ENCODE measurements at regions not wholly inside any gene's neighbourhood (a gene's known extent, or its start where the extent isn't known, plus 50 kb on each side); places are given as distances from the start of the nearest gene placed in this dataset.
"Not testable (repeated sequence)": the region's sequence is repeated elsewhere in the genome, so short reads cannot be mapped to it uniquely, and the experiment has no call there.

DNA sequence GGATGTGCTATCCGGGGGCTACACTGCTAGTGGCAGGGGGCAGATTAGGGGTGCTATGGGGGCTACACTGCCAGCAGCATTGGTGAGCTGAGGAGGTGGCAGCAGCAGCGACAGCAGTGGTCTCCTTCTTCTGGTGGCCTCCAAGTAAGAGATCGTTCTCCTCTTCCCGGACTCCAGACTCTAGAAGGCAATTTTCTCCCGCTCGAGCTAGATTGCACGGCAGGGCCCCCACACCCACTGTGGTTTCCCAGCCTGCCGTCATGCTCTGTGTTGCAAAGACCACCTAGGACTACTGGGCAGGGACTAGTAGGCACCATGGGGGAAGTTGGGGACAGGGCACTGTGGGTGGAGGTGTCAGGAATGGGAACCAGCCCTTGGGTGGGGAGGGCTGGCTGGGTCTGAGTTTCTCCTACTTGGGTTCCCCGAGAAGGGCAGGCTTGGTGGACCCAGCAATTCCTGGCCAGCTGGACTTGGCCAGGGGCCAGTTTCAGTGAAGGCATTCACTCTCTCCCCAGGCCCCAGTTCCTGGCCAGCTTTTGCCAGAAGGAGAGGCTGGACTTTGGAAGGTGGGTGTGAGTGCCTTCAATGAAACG is 203.4 kb upstream of the WSB1 start:
- not testable (repeated sequence) for DNase-seq (ENCODE audit: low read depth in 2 of 2, low spot score in 1 of 2)

DNA sequence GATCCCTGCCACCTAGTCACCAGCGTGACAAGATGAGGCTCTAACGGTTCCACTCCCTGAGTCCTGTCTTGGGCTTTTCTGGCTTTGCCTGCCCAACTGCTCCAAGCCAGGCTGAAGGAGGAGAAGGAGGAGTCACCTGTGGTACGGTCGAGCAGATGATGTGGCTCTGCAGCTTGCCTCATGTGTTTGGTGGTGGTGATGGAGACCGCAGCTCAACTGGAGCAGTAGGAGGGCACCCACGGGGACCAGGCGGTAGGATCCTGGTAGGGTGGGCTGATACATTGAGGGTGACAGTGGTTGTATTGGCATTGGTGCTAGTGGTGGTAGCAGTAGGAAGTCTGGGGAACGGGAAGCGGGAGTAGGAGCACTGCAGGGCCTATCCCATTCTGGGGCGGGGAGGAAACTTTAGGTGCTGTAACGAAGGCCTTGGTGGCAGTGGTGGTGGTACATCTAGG is 202.8 kb upstream of the WSB1 start:
- DNase-seq (ENCODE audit: low read depth in 2 of 2, low spot score in 1 of 2): no peak

DNA sequence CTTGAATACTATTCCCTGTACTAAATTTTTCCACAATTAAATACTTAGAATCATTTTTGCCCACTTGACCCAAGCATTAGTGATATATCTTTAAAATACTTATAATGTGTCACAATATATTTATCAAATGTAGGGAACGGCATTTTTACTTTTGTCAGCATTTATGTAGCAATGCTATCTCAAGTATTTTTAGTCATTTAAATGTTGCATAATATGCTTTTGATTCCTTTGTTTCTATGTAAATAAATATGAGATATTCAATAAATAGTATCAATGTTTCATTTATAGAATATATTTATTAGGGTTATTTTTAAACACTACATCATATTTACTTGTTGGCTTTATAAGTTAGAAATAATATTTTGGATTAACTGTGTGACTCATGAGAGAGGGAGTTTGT is 199.7 kb upstream of the WSB1 start:
- DNase-seq (ENCODE audit: low read depth in 2 of 2, low spot score in 1 of 2): not testable (repeated sequence)

DNA sequence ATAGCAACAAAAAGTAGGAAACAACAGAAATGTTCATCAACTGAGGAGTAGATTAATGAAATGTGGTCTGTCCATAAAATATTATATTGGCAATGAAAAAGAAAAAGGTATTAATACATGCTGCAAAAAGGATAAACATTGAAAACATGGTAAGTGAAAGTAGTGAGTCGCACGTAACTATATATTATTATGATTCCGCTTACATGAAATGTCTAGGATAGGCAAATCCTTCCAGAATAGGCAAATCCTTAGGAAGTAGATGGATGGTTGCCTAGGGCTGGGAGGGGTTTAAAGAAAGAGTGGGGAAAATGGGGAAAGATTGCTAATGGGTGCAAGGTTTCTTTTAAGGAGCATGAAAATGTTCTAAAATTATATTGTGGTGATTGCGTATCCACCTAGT is 198.1 kb upstream of the WSB1 start:
- DNase-seq (ENCODE audit: low read depth in 2 of 2, low spot score in 1 of 2): not testable (repeated sequence)

DNA sequence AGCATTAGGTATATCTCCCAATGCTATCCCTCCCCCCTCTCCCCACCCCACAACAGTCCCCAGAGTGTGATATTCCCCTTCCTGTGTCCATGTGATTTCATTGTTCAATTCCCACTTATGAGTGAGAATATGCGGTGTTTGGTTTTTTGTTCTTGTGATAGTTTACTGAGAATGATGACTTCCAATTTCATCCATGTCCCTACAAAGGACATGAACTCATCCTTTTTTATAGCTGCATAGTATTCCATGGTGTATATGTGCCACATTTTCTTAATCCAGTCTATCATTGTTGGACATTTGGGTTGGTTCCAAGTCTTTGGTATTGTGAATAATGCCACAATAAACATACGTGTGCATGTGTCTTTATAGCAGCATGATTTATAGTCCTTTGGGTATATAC is 194.6 kb upstream of the WSB1 start:
- DNase-seq (ENCODE audit: low read depth in 2 of 2, low spot score in 1 of 2): not testable (repeated sequence)

DNA sequence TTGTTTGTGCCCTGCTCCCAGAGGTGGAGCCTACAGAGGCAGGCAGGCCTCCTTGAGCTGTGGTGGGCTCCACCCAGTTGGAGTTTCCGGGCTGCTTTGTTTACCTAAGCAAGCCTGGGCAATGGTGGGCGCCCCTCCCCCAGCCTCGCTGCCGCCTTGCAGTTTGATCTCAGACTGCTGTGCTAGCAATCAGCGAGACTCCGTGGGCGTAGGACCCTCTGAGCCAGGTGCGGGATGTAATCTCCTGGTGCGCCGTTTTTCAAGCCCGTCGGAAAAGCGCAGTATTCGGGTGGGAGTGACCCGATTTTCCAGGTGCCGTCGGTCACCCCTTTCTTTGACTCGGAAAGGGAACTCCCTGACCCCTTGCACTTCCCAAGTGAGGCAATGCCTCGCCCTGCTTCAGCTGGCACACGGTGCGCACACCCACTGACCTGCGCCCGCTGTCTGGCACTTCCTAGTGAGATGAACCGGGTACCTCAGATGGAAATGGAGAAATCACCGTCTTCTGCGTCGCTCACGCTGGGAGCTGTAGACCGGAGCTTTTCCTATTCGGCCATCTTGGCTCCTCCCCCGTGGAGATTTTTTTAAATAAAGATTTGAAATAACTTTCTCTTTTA is 189.2 kb upstream of the WSB1 start:
- DNase-seq (ENCODE audit: low read depth in 2 of 2, low spot score in 1 of 2): not testable (repeated sequence)

DNA sequence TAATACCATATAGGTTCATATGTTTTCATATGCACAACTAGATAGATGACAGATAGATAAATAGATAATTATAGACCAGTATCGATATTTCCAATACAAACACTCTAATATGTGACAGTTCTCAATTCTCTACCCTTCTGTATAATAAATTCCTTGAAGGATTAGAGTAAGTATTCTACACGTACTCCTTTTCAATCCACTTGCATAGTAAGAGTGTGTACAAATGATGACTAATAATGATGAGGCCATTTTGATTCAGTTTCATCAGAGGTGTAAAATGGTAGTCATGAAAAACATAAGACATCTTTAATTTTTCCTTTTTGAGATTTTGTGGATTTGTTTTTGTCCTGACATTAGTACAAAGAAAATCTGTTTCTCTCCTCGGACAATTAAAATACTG is 188.3 kb upstream of the WSB1 start:
- DNase-seq (ENCODE audit: low read depth in 2 of 2, low spot score in 1 of 2): no peak

DNA sequence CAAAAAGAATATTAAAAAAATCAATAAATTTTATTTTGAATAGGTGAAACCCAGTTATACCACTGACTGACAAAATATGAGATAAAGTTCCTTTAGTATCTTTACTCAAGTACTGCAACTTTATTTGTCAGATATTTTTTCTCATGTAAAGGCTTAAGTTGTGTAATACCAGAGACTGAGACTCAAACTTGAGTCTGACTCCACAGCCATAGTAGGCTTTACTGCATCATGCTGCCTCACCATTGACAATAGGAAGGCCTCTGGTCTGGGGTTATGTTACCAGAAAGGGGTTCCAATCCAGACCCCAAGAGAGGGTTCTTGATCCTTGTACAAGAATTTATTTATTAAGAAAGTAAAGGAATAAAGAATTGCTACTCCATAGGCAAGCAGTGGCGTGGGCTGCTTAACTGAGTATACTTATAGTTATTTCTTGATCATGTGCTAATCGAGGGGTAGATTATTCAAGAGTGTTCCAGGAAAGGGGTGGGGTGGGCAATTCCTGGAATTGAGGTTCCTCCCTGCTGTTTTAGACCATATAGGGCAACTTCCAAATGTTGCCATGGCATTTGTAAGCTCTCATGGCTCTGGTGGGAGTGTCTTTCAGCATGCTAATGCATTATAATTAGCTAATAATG is 187.4 kb upstream of the WSB1 start:
- DNase-seq (ENCODE audit: low read depth in 2 of 2, low spot score in 1 of 2): no peak

DNA sequence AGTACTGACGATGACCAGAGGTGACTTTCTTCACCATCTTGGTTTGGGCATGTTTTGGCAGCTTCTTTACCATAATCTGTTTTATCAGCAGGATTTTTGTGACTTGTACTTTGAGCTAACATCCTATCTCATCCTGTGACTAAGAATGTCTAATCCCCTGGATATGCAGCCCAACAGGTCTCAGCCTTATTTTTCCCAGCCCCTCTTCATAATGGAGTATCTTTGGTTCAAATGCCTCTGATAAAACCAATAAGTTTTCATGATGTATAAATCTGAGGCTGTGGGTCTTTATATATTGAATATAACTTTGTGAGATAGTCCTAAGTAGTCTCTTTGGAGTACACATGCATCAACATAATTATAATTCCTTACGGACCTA is 186.9 kb upstream of the WSB1 start:
- no peak for DNase-seq (ENCODE audit: low read depth in 2 of 2, low spot score in 1 of 2)

DNA sequence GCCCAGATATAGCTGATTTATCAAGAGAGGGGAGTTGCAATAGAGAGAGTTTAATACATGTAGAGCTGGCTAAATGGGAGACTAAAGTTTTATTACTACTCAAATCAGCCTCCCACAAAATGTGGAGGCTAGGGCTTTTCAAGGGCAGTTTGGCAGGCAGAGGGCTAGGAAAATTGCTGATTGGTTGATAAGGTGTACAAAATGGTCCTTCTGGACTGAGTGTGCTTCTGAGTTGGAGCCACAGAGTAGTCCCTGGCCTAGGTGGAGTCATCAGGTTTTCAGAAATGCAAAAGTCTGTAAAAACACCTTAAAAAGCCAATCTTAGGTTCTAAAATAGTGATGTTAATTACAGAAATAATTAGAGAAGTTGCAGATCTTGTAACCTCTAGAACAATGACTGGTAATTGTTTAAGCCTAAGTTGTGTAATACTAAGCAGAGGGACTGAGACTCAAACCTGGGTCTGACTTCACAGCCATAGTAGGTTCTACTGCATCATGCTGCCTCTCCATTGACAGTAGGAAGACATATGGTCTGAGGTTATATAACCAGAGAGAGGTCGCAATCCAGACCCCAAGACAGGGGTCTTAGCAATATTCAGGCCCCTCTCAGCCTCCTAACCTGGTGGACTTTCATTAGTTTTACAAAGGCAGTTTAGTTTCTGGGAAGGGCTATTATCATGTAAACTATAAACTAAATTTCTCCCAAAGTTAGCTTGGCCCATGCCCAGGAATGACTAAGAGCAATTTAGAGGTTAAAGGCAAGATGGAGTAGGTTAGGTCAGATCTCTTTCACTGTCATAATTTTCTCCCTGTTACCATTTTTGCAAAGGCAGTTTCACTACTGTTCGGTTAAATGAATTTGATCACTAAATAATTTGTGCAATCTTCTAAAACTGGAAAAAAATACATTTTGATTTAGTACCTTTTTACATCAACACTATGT is 186.3 kb upstream of the WSB1 start:
- not testable (repeated sequence) for DNase-seq (ENCODE audit: low read depth in 2 of 2, low spot score in 1 of 2)

DNA sequence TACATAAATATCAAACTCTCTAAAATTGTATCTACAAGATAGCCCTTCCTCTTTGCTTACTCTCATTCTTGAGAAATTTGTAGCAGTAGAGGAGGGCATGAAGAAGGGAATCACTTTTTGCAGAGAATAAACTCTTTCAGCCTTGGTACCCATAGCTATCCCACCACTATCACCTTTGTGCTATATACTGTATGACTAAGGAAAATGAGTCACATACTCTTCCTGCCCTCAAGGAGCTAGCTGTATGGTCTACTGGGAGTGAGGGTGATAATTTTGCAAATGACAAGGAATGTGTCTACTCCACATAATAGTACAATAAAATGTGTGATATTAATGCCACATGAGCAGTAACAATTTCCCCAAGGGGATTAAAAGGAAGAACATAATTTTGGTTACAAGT is 184.6 kb upstream of the WSB1 start:
- no peak for DNase-seq (ENCODE audit: low read depth in 2 of 2, low spot score in 1 of 2)

DNA sequence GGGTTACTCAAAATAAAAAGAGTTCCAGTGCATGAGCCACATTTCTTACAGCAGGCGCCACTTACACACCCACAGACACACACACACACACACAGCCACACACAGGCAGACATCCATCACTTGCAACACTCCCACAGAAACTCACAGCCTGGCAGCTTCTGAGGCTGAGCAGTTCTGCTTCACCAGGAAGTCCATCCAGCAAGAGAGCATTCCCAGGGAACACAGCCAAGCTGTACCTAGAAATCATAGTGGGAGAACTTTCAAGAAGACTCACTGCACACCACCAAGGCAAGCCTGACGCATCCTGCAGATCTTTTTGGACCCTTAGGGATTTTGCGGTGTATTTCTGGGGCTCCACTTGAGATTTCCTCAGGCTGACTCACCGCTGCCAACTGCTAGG is 140.9 kb upstream of the WSB1 start:
- no peak for DNase-seq (ENCODE audit: low read depth in 2 of 2, low spot score in 1 of 2)

DNA sequence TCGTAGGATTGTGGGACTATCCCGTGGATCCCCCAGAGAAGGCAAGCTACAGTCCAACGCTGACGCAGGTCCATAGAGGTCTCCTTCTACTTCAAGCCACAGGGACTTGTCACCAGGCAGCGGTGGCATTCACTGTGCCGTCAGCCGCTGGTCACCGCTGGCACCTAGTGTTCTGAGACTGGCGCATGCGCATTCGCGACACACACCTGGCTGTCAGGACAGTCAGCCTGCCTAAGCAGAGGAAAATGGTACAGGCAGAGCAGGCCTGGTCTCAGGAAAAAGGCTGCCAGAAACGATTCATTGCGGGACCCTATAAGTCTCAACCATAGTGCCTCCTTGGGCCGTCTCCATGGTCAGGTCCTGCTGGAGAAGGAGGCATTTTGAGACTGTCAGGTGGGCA is 138.0 kb upstream of the WSB1 start:
- no peak for DNase-seq (ENCODE audit: low read depth in 2 of 2, low spot score in 1 of 2)

DNA sequence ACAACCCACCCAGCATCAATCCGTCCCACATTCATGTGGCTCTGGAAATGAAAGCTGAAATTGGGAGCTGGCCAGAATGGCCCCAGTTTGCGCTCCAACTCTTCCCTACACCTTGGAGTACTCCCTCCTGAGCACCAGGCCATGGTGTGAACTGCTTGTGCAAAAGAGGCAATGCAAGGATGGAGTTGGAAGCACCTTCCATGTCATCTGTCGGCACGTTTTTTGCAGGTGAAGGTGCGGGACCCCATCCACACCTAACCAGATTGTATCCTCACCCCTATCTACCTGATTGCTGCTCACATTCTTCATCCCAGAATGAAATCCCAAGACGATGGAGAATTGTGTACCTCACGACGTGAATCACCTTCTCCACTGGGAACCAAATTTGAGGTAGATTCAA is 136.6 kb upstream of the WSB1 start:
- no peak for DNase-seq (ENCODE audit: low read depth in 2 of 2, low spot score in 1 of 2)

DNA sequence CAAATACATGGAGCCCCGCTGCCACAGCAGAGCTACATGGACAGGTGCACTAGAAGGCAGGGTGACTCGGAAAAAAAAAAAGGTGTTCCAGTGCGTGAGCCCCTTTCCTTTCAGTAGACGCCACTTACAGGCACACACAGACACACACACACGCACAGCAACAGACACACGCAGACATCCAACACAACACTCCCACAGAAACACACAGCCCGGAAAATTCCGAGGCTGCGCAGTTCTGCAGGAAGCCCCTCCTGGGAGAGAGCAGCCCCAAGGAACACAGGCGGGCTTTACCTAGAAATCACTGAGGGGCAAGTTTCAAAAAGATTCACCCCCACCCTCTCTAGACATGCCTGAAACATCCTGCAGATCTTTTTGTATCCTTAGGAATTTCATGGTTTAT is 136.0 kb upstream of the WSB1 start:
- DNase-seq (ENCODE audit: low read depth in 2 of 2, low spot score in 1 of 2): no peak

DNA sequence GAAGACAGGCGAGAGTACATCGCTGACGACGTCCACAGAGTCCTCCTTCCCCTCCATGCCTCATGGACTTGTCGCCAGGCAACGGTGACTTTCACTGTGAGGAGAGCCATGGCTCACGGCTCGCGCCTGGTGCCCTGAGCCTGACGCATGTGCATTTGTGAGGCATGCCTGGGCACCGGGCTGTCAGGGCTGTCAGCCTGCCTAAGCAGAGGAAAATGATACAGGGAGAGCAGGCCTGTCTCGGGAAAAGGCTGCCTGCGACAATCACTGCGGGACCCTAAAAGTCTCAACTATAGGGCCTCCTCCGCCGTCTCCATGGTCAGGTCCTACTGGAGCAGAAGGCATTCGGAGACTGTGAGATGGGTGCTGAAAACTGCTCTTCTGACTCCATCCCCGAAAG is 135.5 kb upstream of the WSB1 start:
- no peak for DNase-seq (ENCODE audit: low read depth in 2 of 2, low spot score in 1 of 2)

DNA sequence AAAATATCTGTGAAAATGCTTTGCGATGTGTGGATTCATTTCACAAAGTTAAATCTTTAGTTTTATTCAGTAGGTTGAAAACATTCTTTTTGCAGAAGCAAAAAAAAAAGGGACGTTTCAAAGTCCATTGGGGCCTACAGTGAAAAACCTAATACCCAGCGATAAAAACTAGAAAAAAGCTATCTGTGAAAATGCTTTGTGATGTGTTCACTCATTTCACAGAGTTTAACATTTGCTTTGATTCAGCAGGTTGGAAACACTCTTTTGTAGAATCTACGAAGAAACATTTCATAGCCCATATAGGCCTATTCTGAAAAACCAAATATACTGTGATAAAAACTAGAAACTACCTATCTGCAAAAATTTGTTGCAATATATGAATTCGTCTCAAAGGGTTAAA is 113.6 kb upstream of the WSB1 start:
- no peak for DNase-seq (ENCODE audit: low read depth in 2 of 2, low spot score in 1 of 2)

DNA sequence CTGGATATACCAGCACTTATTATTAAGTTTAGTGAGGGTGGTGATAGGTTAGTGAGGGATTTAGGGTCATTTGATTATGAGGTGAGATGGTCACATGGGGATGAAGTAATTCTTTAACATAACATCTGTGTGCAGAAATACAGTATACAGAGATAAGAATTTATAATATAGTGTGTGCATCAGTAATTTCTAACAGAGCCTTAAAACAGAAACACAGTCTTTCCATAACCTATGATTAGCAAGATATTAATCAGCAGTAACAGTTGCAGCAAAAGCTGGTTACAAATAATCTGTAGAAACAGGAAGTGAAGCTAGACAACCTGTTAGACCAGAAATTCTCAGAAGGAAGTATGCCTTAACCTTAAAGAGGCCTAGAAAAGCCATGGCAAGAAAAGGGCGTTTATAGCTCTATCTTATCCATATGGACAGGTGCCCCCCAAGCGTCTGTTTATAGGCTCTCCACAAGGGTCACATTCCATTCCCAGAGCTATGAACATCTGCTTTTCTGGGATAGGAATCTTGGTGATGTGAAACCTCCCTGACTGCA is 112.5 kb upstream of the WSB1 start:
- DNase-seq (ENCODE audit: low read depth in 2 of 2, low spot score in 1 of 2): not testable (repeated sequence)

DNA sequence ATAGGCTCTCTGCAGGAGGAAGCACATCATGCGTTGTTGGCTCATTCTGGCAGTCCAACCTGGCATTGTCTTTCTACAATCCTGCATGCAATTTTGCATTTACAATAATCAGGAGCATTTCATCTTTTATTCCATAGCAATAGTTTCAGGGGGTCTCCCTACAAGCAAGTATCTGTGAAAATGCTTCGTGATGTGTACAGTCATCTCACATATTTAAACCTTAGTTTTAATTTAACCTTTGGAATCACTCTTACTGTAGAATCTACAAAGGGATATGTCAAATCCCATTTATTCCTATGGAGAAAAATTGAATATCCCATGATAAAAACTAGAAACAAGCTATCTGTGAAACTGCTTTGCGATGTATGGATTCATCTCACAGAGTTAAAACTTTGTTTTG is 112.0 kb upstream of the WSB1 start:
- DNase-seq (ENCODE audit: low read depth in 2 of 2, low spot score in 1 of 2): no peak

DNA sequence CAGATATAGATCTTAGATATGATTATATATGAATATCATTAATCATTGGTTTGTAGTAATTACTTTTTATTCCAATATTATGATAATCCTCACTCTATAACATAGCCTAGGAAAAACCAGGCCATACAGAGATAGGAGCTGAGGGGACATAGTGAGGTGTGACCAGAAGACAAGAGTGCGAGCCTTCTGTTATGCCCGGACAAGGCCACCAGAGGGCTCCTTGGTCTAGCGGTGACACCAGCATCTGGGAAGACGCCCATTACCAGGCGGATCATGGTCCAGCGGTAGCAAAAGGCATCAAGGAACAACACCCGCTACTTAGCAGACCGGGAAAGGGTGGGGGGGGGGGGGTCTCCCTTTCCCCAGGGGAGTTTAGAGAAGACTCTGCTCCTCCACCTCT is 96.4 kb upstream of the WSB1 start:
- not testable (repeated sequence) for DNase-seq (ENCODE audit: low read depth in 2 of 2, low spot score in 1 of 2)

DNA sequence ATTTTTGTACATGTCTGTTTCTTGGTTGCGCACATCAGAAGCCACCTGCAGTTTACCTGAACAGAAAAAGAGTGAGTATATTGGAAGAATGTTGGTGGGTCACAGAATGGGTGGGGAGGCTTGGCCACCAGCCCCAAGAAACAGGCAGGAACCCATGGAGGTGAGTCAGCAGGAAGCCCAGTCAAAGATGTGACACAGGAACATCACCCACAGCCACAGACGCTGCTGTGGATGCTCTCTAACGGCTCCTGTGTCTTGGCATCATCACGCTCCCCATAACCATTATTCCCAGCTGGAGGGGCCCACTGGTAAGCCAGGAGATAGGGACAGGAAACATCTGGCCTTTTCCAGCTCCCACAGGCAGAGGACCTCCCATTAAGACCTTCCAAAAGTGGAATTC is 94.0 kb upstream of the WSB1 start:
- DNase-seq (ENCODE audit: low read depth in 2 of 2, low spot score in 1 of 2): no peak

Data from stimulated activated CD8-positive, alpha-beta memory T cell treated with anti-CD3 and anti-CD28 coated beads, Interleukin-4, amount 100 ng/mL, for 4 hours (primary cell).